Lower leg skin (tissue), 4 donors: ENCODE measurements at regions not wholly inside any gene's neighbourhood (a gene's known extent, or its start where the extent isn't known, plus 50 kb on each side); places are given as distances from the start of the nearest gene placed in this dataset.

Experiments used
- DNase-seq, 2 donors: peaks; one replicate each; pipeline ENCODE4 v3.0.0-alpha.2; 2019; ENCODE audit warnings: low spot score in 2 of 2
- H3K4me3 ChIP-seq: fragments of 200-600 bp; sonication (generic); 2 replicates; pipeline ENCODE4 v1.5.1; 2017; ENCODE audit warnings: mild to moderate bottlenecking, low read depth; ENCODE audit not compliant: poor library complexity, severe bottlenecking
- CTCF ChIP-seq, 3 donors: fragments of 450-650 bp; IDR thresholded peaks; one replicate each; pipeline ENCODE4 v1.5.1; 2016; ENCODE audit warnings: antibody characterized with exemption in 3 of 3, mild to moderate bottlenecking in 3 of 3, moderate library complexity in 2 of 3
- POLR2A ChIP-seq, 2 donors: fragments of 450-650 bp; IDR thresholded peaks; one replicate each; pipeline ENCODE4 v1.6.1; 2016 to 2017; ENCODE audit warnings: antibody characterized with exemption in 2 of 2, mild to moderate bottlenecking in 1 of 2, moderate library complexity in 1 of 2
- WGBS, 2 donors: methylation state at CpG; one replicate each; pipeline ENCODE4 v1.1.5; 2018; 5-methylcytosine and 5-hydroxymethylcytosine counted together
- intact Hi-C: fragments of 100-400 bp; cut with DNase I; formaldehyde crosslinking; loops from one replicate; pipeline ENCODE4 v1.15.0; 2023; ENCODE audit warnings: low total_unique reads

GRCh38 chr16:64545768-64546167, 576.1 kb downstream of the CDH11 start:
- DNase-seq: no peak
- WGBS, 2 donors: 67 to 76% methylated on average over 2 of the region's 2 CpGs

GRCh38 chr16:64544859-64545258, 577.0 kb downstream of the CDH11 start:
- 63 to 78% methylated on average over 1 of the region's 1 CpG for WGBS, 2 donors
- no peak for DNase-seq
- no peak overlapping the region for H3K4me3 ChIP-seq
- TF ChIP-seq CTCF (IDR thresholded peaks at IDR 0.05) (no peak), POLR2A (IDR thresholded peaks at IDR 0.05) (no peak)
- intact Hi-C loops: no loop called here

More at GRCh38 chr16:64545768-64546167, 576.1 kb downstream of the CDH11 start:
- no peak overlapping the region for H3K4me3 ChIP-seq
- intact Hi-C loops: no loop called here
- no peak for TF ChIP-seq CTCF (IDR thresholded peaks at IDR 0.05)
- no peak for TF ChIP-seq POLR2A (IDR thresholded peaks at IDR 0.05)

- TF ChIP-seq POLR2A (IDR thresholded peaks at IDR 0.05) (no peak), CTCF (IDR thresholded peaks at IDR 0.05) (no peak)
- WGBS, 2 donors: 50 to 57% methylated on average over 4 of the region's 4 CpGs
- intact Hi-C loops: no loop called here
- no peak overlapping the region for H3K4me3 ChIP-seq
- DNase-seq: no peak
Observed at GRCh38 chr16:64543441-64543840, 578.4 kb downstream of the CDH11 start.

- WGBS, 2 donors: 31 to 33% methylated on average over 1 of the region's 1 CpG
- no peak for DNase-seq
- H3K4me3 ChIP-seq: no peak overlapping the region
- TF ChIP-seq POLR2A (IDR thresholded peaks at IDR 0.05) (no peak), CTCF (IDR thresholded peaks at IDR 0.05) (no peak)
- intact Hi-C loops: no loop called here
Observed at GRCh38 chr16:64543031-64543430, 578.8 kb downstream of the CDH11 start.

- no peak overlapping the region for H3K4me3 ChIP-seq
- WGBS, 2 donors: 79 to 81% methylated on average over 2 of the region's 2 CpGs
- intact Hi-C loops: no loop called here
- TF ChIP-seq CTCF (IDR thresholded peaks at IDR 0.05): no peak
- no peak for TF ChIP-seq POLR2A (IDR thresholded peaks at IDR 0.05)
- no peak for DNase-seq
Observed at GRCh38 chr16:64542152-64542551, 579.7 kb downstream of the CDH11 start.

GRCh38 chr16:64541621-64542020, 580.2 kb downstream of the CDH11 start:
- DNase-seq: no peak
- WGBS, 2 donors: 55 to 71% methylated on average over 2 of the region's 2 CpGs
- TF ChIP-seq CTCF (IDR thresholded peaks at IDR 0.05) (no peak), POLR2A (IDR thresholded peaks at IDR 0.05) (no peak)
- no peak overlapping the region for H3K4me3 ChIP-seq
- intact Hi-C loops: no loop called here
